Activated CD8-positive, alpha-beta memory T cell treated with anti-CD3 and anti-CD28 coated beads, Interleukin-2, amount 10 ng/mL, durations not matched to agents 7 days and 5 days (primary cell): ENCODE measurements at regions not wholly inside any gene's neighbourhood (a gene's known extent, or its start where the extent isn't known, plus 50 kb on each side); places are given as distances from the start of the nearest gene placed in this dataset.

Source experiments
- ATAC-seq: fragments of 150-1000 bp; cut with Tn5 transposase; one replicate; pipeline ENCODE4 v1.10.0; 2021; ENCODE audit warnings: moderate library complexity
- CTCF ChIA-PET: fragments of 350-600 bp; sonication (Branson Sonifier 250); formaldehyde crosslinking; loops from one replicate; lab custom pipeline; 2021; ENCODE audit warnings: antibody characterized with exemption; lab: Charles Lee
- DNase-seq: peaks from one replicate; pipeline ENCODE4 v3.0.0-alpha.2; 2020
- H3K27ac Mint-ChIP-seq: one replicate; pipeline ENCODE4 v1.8.0; 2021; ENCODE audit warnings: mild to moderate bottlenecking, mixed read lengths
- H3K27me3 Mint-ChIP-seq: one replicate; pipeline ENCODE4 v1.8.0; 2021; ENCODE audit warnings: mixed read lengths
- H3K36me3 Mint-ChIP-seq: one replicate; pipeline ENCODE4 v1.8.0; 2021; ENCODE audit warnings: mild to moderate bottlenecking, mixed read lengths
- H3K4me1 Mint-ChIP-seq: one replicate; pipeline ENCODE4 v1.8.0; 2021; ENCODE audit warnings: mixed read lengths
- H3K4me3 Mint-ChIP-seq: one replicate; pipeline ENCODE4 v1.8.0; 2021; ENCODE audit warnings: mild to moderate bottlenecking, moderate library complexity, mixed read lengths
- H3K9me3 Mint-ChIP-seq: one replicate; pipeline ENCODE4 v1.8.0; 2022; ENCODE audit warnings: low read depth, mixed read lengths

- no peaks in the 10 kb centered on the region for H3K27me3 Mint-ChIP-seq
- H3K27ac Mint-ChIP-seq = no peak overlapping the region
- H3K4me3 Mint-ChIP-seq = no peak overlapping the region
- no peaks in the 10 kb centered on the region for H3K36me3 Mint-ChIP-seq
- ATAC-seq (no peak), DNase-seq (no peak)
- CTCF ChIA-PET = no interaction called here
- H3K9me3 Mint-ChIP-seq = peaks cover 4% of the 10 kb centered on the region
- no peaks in the 10 kb centered on the region for H3K4me1 Mint-ChIP-seq
Measured at GRCh38 chr18:6465281-6465680, 50.6 kb upstream of the L3MBTL4 start.

- no peaks in the 10 kb centered on the region for H3K27me3 Mint-ChIP-seq
- CTCF ChIA-PET = no interaction called here
- DNase-seq (no peak), ATAC-seq (no peak)
- H3K9me3 Mint-ChIP-seq = peaks cover 5% of the 10 kb centered on the region
- no peak overlapping the region for H3K4me3 Mint-ChIP-seq
- H3K4me1 Mint-ChIP-seq = no peaks in the 10 kb centered on the region
- H3K27ac Mint-ChIP-seq = no peak overlapping the region
- H3K36me3 Mint-ChIP-seq = no peaks in the 10 kb centered on the region
Measured at GRCh38 chr18:6476190-6476589, 61.5 kb upstream of the L3MBTL4 start.

GRCh38 chr18:6476880-6477279 lies 62.2 kb upstream of the L3MBTL4 start:
- H3K9me3 Mint-ChIP-seq = peaks cover 2% of the 10 kb centered on the region
- H3K27ac Mint-ChIP-seq = no peak overlapping the region
- no peak overlapping the region for H3K4me3 Mint-ChIP-seq
- H3K27me3 Mint-ChIP-seq = no peaks in the 10 kb centered on the region
- H3K4me1 Mint-ChIP-seq = no peaks in the 10 kb centered on the region
- ATAC-seq (no peak), DNase-seq (no peak)
- CTCF ChIA-PET = no interaction called here
- no peaks in the 10 kb centered on the region for H3K36me3 Mint-ChIP-seq

GRCh38 chr18:6478121-6478520 lies 63.4 kb upstream of the L3MBTL4 start:
- H3K4me3 Mint-ChIP-seq = no peak overlapping the region
- DNase-seq = no peak

DNA sequence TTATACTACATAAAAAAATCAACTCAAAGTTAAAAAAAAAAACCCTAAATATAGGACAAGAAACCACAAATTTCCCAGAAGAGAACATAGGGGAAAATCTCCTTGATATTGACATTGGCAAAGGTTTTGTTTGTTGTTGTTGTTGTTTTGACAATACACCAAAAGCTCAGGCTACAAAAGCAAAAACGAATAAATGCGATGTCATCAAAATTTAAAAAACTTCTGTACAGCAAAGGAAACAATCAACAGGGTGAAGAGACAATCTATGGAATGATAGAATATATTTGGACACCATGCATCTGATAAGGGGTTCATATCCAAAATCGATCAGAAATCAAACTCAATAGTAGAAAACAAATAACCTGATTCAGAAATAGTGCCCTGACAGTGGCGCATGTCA lies 65.0 kb upstream of the L3MBTL4 start:
- DNase-seq (no peak), ATAC-seq (no peak)
- H3K36me3 Mint-ChIP-seq = no peaks in the 10 kb centered on the region
- CTCF ChIA-PET = no interaction called here
- no peaks in the 10 kb centered on the region for H3K4me1 Mint-ChIP-seq
- H3K27me3 Mint-ChIP-seq = no peaks in the 10 kb centered on the region
- no peak overlapping the region for H3K27ac Mint-ChIP-seq
- peaks cover 3% of the 10 kb centered on the region for H3K9me3 Mint-ChIP-seq
- no peak overlapping the region for H3K4me3 Mint-ChIP-seq

More at GRCh38 chr18:6478121-6478520, 63.4 kb upstream of the L3MBTL4 start:
- H3K4me1 Mint-ChIP-seq = no peaks in the 10 kb centered on the region
- ATAC-seq = no peak
- CTCF ChIA-PET = no interaction called here
- H3K27ac Mint-ChIP-seq = no peak overlapping the region
- H3K9me3 Mint-ChIP-seq = peaks cover 2% of the 10 kb centered on the region
- H3K36me3 Mint-ChIP-seq = no peaks in the 10 kb centered on the region
- no peaks in the 10 kb centered on the region for H3K27me3 Mint-ChIP-seq

- ATAC-seq = no peak
Measured at GRCh38 chr18:6482198-6482977, 67.7 kb upstream of the L3MBTL4 start.

GRCh38 chr18:6484659-6485058 lies 69.9 kb upstream of the L3MBTL4 start:
- Mint-ChIP-seq H3K9me3 (peaks cover 1% of the 10 kb centered on the region), H3K4me3 (no peak overlapping the region), H3K4me1 (no peaks in the 10 kb centered on the region), H3K36me3 (no peaks in the 10 kb centered on the region), H3K27me3 (no peaks in the 10 kb centered on the region), H3K27ac (no peak overlapping the region)
- CTCF ChIA-PET = no interaction called here
- no peak for ATAC-seq
- DNase-seq = no peak

More at GRCh38 chr18:6482198-6482977, 67.7 kb upstream of the L3MBTL4 start:
- Mint-ChIP-seq H3K36me3 (no peaks in the 10 kb centered on the region), H3K27me3 (no peaks in the 10 kb centered on the region), H3K27ac (no peak overlapping the region), H3K4me1 (no peaks in the 10 kb centered on the region), H3K9me3 (peaks cover 1% of the 10 kb centered on the region), H3K4me3 (no peak overlapping the region)
- CTCF ChIA-PET = no interaction called here
- DNase-seq = no peak

- Mint-ChIP-seq H3K4me1 (no peaks in the 10 kb centered on the region), H3K4me3 (no peak overlapping the region), H3K9me3 (peaks cover 1% of the 10 kb centered on the region), H3K27me3 (no peaks in the 10 kb centered on the region), H3K27ac (no peak overlapping the region), H3K36me3 (no peaks in the 10 kb centered on the region)
- CTCF ChIA-PET = no interaction called here
- DNase-seq = no peak
- no peak for ATAC-seq
Measured at GRCh38 chr18:6486313-6486712, 71.6 kb upstream of the L3MBTL4 start.

- peaks cover 1% of the 10 kb centered on the region for H3K9me3 Mint-ChIP-seq
- CTCF ChIA-PET = no interaction called here
- no peaks in the 10 kb centered on the region for H3K4me1 Mint-ChIP-seq
- H3K27me3 Mint-ChIP-seq = no peaks in the 10 kb centered on the region
- DNase-seq (no peak), ATAC-seq (no peak)
- H3K36me3 Mint-ChIP-seq = no peaks in the 10 kb centered on the region
- H3K4me3 Mint-ChIP-seq = no peak overlapping the region
- no peak overlapping the region for H3K27ac Mint-ChIP-seq
Measured at GRCh38 chr18:6486764-6487426, 72.2 kb upstream of the L3MBTL4 start.

GRCh38 chr18:6487968-6488367 lies 73.3 kb upstream of the L3MBTL4 start:
- Mint-ChIP-seq H3K9me3 (peaks cover 4% of the 10 kb centered on the region), H3K27me3 (no peaks in the 10 kb centered on the region), H3K4me3 (no peak overlapping the region), H3K4me1 (no peaks in the 10 kb centered on the region), H3K36me3 (no peaks in the 10 kb centered on the region), H3K27ac (no peak overlapping the region)
- DNase-seq (no peak), ATAC-seq (no peak)
- CTCF ChIA-PET = no interaction called here

DNA sequence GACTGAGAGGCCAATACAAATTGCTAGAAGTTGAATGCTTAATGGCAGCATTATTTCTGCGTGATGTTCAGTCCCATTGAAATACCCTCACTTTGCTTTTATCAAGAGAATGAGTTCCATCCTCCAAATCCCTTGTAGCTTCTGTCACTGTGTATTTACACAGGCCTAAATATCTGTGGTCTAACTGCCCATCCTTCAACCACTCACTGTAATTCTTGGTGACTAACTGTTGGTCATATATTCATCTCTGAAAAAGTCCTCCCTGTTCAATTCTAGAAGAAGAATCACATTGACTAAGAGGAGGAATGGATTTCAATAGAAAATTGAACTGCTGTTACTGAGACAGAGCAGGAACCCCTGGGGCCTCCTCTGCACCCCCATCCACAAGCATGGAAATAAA lies 74.2 kb upstream of the L3MBTL4 start:
- CTCF ChIA-PET = no interaction called here
- Mint-ChIP-seq H3K9me3 (peaks cover 2% of the 10 kb centered on the region), H3K27me3 (no peaks in the 10 kb centered on the region), H3K36me3 (no peaks in the 10 kb centered on the region), H3K4me1 (no peaks in the 10 kb centered on the region), H3K4me3 (no peak overlapping the region), H3K27ac (no peak overlapping the region)
- DNase-seq (no peak), ATAC-seq (no peak)

GRCh38 chr18:6489977-6490376 lies 75.3 kb upstream of the L3MBTL4 start:
- Mint-ChIP-seq H3K27me3 (no peaks in the 10 kb centered on the region), H3K36me3 (no peaks in the 10 kb centered on the region), H3K27ac (no peak overlapping the region), H3K4me3 (no peak overlapping the region), H3K4me1 (no peaks in the 10 kb centered on the region), H3K9me3 (peaks cover 2% of the 10 kb centered on the region)
- CTCF ChIA-PET = no interaction called here
- no peak for DNase-seq
- no peak for ATAC-seq

GRCh38 chr18:6493194-6493593 lies 78.5 kb upstream of the L3MBTL4 start:
- Mint-ChIP-seq H3K27ac (no peak overlapping the region), H3K4me1 (no peaks in the 10 kb centered on the region), H3K27me3 (no peaks in the 10 kb centered on the region), H3K4me3 (no peak overlapping the region), H3K36me3 (no peaks in the 10 kb centered on the region), H3K9me3 (peaks cover 2% of the 10 kb centered on the region)
- DNase-seq (no peak), ATAC-seq (no peak)
- CTCF ChIA-PET = no interaction called here

DNA sequence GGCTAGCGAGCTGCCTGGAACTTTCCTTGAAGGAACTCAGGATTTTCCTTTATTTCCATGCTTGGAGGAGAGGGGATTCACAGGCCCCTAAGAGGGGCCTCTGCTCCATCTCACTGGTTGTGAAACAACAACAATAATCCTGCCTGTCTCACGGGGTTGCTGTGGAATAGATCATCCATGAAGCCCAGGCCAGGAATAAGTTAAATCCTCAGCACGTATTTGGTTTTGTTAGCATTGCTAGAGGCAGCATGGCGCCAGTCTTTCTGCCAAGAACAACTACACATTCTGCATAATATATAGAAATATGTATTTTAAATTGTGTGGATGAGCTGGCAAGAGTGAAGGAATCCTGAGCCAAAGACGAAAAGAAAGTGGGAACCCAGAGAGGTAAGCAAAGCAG lies 80.8 kb upstream of the L3MBTL4 start:
- no peak for DNase-seq
- no peaks in the 10 kb centered on the region for H3K4me1 Mint-ChIP-seq
- ATAC-seq = no peak
- peaks cover 2% of the 10 kb centered on the region for H3K9me3 Mint-ChIP-seq
- H3K4me3 Mint-ChIP-seq = no peak overlapping the region
- no peak overlapping the region for H3K27ac Mint-ChIP-seq
- CTCF ChIA-PET = no interaction called here
- H3K36me3 Mint-ChIP-seq = no peaks in the 10 kb centered on the region
- H3K27me3 Mint-ChIP-seq = no peaks in the 10 kb centered on the region
